PC-9 (cell line): ENCODE measurements at regions not wholly inside any gene's neighbourhood (a gene's known extent, or its start where the extent isn't known, plus 50 kb on each side); places are given as distances from the start of the nearest gene placed in this dataset.

Experiments used
- BruUV-seq: library from RNA; stranded (reverse); fragments of 400-500 nt; replicated peaks from 2 replicates; lab custom pipeline; 2021; lab: Mats Ljungman, UMichigan
- CTCF ChIA-PET: fragments of 300-600 bp; sonication (Branson Sonifier 250); formaldehyde crosslinking; loops from one replicate; lab custom pipeline; 2022; ENCODE audit warnings: antibody characterized with exemption; lab: Charles Lee
- POLR2A ChIA-PET: fragments of 300-600 bp; sonication (Branson Sonifier 250); formaldehyde crosslinking; loops from one replicate; lab custom pipeline; 2022; ENCODE audit warnings: antibody characterized with exemption; ENCODE audit not compliant: unreplicated experiment; lab: Charles Lee
- DNase-seq, 2 experiments: peaks; one replicate each; pipeline versions ENCODE4 v3.0.0 to v3.0.0-alpha.2; 2015 to 2022; ENCODE audit warnings: mixed read lengths in 1 of 2
- H2AFZ ChIP-seq: fragments of 200-600 bp; sonication (generic); 2 replicates; pipeline ENCODE4 v1.8.1; 2017; ENCODE audit warnings: antibody characterized with exemption
- H3F3A ChIP-seq: fragments of 200-600 bp; sonication (generic); 2 replicates; pipeline ENCODE4 v1.8.1; 2017; ENCODE audit warnings: antibody characterized with exemption, mild to moderate bottlenecking, low read depth; ENCODE audit not compliant: insufficient read depth
- H3K27ac ChIP-seq: fragments of 200-600 bp; sonication (generic); 2 replicates; pipeline ENCODE4 v1.6.1; 2016; ENCODE audit warnings: mixed run types
- H3K27me3 ChIP-seq: fragments of 200-600 bp; sonication (generic); 2 replicates; pipeline ENCODE4 v1.6.1; 2016; ENCODE audit warnings: low read depth, mixed run types; ENCODE audit not compliant: insufficient read depth
- H3K36me3 ChIP-seq: fragments of 200-600 bp; sonication (generic); 2 replicates; pipeline ENCODE4 v1.6.1; 2016; ENCODE audit warnings: low read depth, mixed run types
- H3K4me1 ChIP-seq: fragments of 200-600 bp; sonication (generic); replicated peaks from 2 replicates; pipeline ENCODE4 v1.6.1; 2016; ENCODE audit warnings: mixed run types; ENCODE audit not compliant: insufficient read depth
- H3K4me2 ChIP-seq: fragments of 200-600 bp; sonication (generic); 2 replicates; pipeline ENCODE4 v1.6.1; 2017; ENCODE audit warnings: mixed run types
- H3K4me3 ChIP-seq: fragments of 200-600 bp; sonication (generic); 2 replicates; pipeline ENCODE4 v1.6.1; 2016; ENCODE audit warnings: mixed run types
- H3K79me2 ChIP-seq: fragments of 200-600 bp; sonication (generic); 2 replicates; pipeline ENCODE4 v1.6.1; 2017; ENCODE audit warnings: low read depth, mixed run types
- H3K9me2 ChIP-seq: fragments of 200-600 bp; sonication (generic); 2 replicates; pipeline ENCODE4 v1.8.1; 2017; ENCODE audit warnings: mild to moderate bottlenecking; ENCODE audit not compliant: insufficient read depth
- H3K9me3 ChIP-seq: fragments of 200-600 bp; sonication (generic); 2 replicates; pipeline ENCODE4 v1.8.1; 2016; ENCODE audit warnings: low read depth; ENCODE audit not compliant: insufficient read depth
- H4K20me1 ChIP-seq: fragments of 200-600 bp; sonication (generic); 2 replicates; pipeline ENCODE4 v1.8.1; 2017; ENCODE audit not compliant: insufficient read depth
- CTCF ChIP-seq: fragments of 200-600 bp; sonication (generic); conservative IDR thresholded peaks from 2 replicates; pipeline ENCODE4 v1.6.1; 2017; ENCODE audit warnings: mixed run types, antibody characterized with exemption, mild to moderate bottlenecking, moderate library complexity
- EZH2 ChIP-seq: fragments of 200-600 bp; sonication (generic); IDR thresholded peaks from 2 replicates; pipeline ENCODE4 v1.8.0; 2017; ENCODE audit warnings: antibody characterized with exemption, low read depth
- intact Hi-C: fragments of 100-400 bp; cut with micrococcal nuclease; formaldehyde crosslinking; loops from one replicate; pipeline ENCODE4 v1.10.0; 2022; ENCODE audit not compliant: unreplicated experiment

DNA sequence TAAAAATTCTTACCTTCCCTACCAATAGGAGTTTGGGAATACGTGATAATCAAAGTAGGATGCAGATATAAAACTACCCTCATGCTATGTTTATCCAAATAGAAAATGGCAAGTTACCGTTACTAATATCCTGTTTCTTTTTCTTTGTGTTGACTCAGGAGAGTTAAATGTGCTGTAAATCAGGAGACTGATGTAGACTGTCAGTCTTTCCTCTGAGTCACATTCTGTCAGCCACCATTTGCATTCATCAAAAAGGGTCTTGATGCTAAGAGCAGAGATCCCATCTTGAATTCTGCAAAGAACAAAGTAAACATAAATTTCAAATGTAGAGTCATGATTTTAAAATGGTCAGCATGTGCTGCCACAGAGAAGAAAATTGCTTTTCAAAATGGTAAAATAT lies 712.8 kb downstream of the SOCS6 start:
- intact Hi-C loops = no loop called here
- no TSS peak for BruUV-seq
- Histone ChIP-seq H3K27ac (no peak overlapping the region), H3K36me3 (no peaks in the 10 kb centered on the region), H3K27me3 (no peaks in the 10 kb centered on the region), H3K4me3 (no peak overlapping the region), H3K9me2 (no peaks in the 10 kb centered on the region), H3K9me3 (no peaks in the 10 kb centered on the region), H3K4me2 (no peak overlapping the region), H3K4me1 (no peaks in the 10 kb centered on the region), H2AFZ (0 out of 2 replicates have a peak overlapping the region, but pooled peaks have one; percentile 22), H3K79me2 (no peaks in the 10 kb centered on the region), H3F3A (no peaks in the 10 kb centered on the region), H4K20me1 (no peaks in the 10 kb centered on the region)
- CTCF ChIA-PET = no interaction called here
- POLR2A ChIA-PET = no interaction called here
- TF ChIP-seq CTCF (no peak), EZH2 (no peak)
- no peak for DNase-seq

- POLR2A ChIA-PET = no interaction called here
- H3K9me2 ChIP-seq = no peaks in the 10 kb centered on the region
- DNase-seq = no peak
- CTCF ChIA-PET = interaction anchor here (0.7 kb wide), 1 partner anchor 1723 kb away, joined by 4 read pairs; no protein-coding TSS in a partner anchor
- no peak overlapping the region for H3K4me3 ChIP-seq
- H3F3A ChIP-seq = no peaks in the 10 kb centered on the region
- TF ChIP-seq EZH2 = no peak
- peak; percentile 26; the same call in 1 of the 2 replicates for TF ChIP-seq CTCF
- no peaks in the 10 kb centered on the region for H3K36me3 ChIP-seq
- no TSS peak for BruUV-seq
- H3K4me1 ChIP-seq = no peaks in the 10 kb centered on the region
- no peaks in the 10 kb centered on the region for H3K79me2 ChIP-seq
- no peak overlapping the region for H2AFZ ChIP-seq
- H3K9me3 ChIP-seq = no peaks in the 10 kb centered on the region; the same call in 1 of the 2 replicates
- intact Hi-C loops = no loop called here
- no peak overlapping the region for H3K27ac ChIP-seq
- no peak overlapping the region for H3K4me2 ChIP-seq
- no peaks in the 10 kb centered on the region for H4K20me1 ChIP-seq
- no peaks in the 10 kb centered on the region for H3K27me3 ChIP-seq
These were observed 709.6 kb downstream of the SOCS6 start for GRCh38 chr18:70998490-70998889.

GRCh38 chr18:70994116-70994515 lies 705.3 kb downstream of the SOCS6 start:
- no peaks in the 10 kb centered on the region for H3K4me1 ChIP-seq
- no peaks in the 10 kb centered on the region for H3K9me2 ChIP-seq
- H3K27me3 ChIP-seq = no peaks in the 10 kb centered on the region
- ChIA-PET CTCF (no interaction called here), POLR2A (no interaction called here)
- no peak overlapping the region for H3K27ac ChIP-seq
- H3K4me2 ChIP-seq = no peak overlapping the region
- no peaks in the 10 kb centered on the region; the same call in 1 of the 2 replicates for H3K9me3 ChIP-seq
- no peak overlapping the region for H3K4me3 ChIP-seq
- TF ChIP-seq EZH2 (no peak), CTCF (no peak)
- no peaks in the 10 kb centered on the region for H3K36me3 ChIP-seq
- no TSS peak for BruUV-seq
- H3F3A ChIP-seq = no peaks in the 10 kb centered on the region
- no peak overlapping the region for H2AFZ ChIP-seq
- intact Hi-C loops = no loop called here
- no peak for DNase-seq
- H4K20me1 ChIP-seq = no peaks in the 10 kb centered on the region
- no peaks in the 10 kb centered on the region for H3K79me2 ChIP-seq
